ENCODE measurements at regions not wholly inside any gene's neighbourhood (a gene's known extent, or its start where the extent isn't known, plus 50 kb on each side); places are given as distances from the start of the nearest gene placed in this dataset.

GRCh38 chr17:51347851-51348584 lies 87.7 kb downstream of the UTP18 start:
- TF ChIP-seq, protein P1, sequence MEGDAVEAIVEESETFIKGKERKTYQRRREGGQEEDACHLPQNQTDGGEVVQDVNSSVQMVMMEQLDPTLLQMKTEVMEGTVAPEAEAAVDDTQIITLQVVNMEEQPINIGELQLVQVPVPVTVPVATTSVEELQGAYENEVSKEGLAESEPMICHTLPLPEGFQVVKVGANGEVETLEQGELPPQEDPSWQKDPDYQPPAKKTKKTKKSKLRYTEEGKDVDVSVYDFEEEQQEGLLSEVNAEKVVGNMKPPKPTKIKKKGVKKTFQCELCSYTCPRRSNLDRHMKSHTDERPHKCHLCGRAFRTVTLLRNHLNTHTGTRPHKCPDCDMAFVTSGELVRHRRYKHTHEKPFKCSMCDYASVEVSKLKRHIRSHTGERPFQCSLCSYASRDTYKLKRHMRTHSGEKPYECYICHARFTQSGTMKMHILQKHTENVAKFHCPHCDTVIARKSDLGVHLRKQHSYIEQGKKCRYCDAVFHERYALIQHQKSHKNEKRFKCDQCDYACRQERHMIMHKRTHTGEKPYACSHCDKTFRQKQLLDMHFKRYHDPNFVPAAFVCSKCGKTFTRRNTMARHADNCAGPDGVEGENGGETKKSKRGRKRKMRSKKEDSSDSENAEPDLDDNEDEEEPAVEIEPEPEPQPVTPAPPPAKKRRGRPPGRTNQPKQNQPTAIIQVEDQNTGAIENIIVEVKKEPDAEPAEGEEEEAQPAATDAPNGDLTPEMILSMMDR (IDR thresholded peaks at IDR 0.05; ENCODE audit: insufficient read depth, low read length), result no peak
- no peak for DNase-seq (ENCODE audit: low read depth)
- H3K4me3 ChIP-seq (ENCODE audit: low read depth, low read length), result no peak overlapping the region

DNA sequence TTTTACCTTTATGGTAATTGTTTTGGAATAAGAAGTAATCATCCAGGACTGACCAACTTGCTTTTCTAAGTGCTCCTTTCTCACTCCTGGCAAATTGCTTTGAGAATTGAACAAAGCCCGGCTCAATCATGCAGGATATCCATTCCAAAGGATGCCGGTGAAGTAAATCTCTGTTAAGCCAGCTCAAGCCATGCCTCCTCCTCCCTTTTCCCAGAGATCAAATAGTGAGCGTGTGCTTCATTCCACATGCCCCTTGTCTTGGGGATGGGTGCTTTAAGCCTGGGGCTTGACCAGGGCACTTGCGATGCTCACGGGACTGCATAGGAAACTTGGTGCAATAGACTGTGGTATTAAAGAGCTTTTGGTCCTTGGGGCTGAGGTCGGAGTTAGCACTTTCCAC lies 90.7 kb downstream of the UTP18 start:
- no peak overlapping the region for H3K4me3 ChIP-seq (ENCODE audit: low read depth, low read length)
- TF ChIP-seq, protein P1 (IDR thresholded peaks at IDR 0.05; ENCODE audit: insufficient read depth, low read length), result no peak
- no peak for DNase-seq (ENCODE audit: low read depth)

- DNase-seq (ENCODE audit: low read depth), result peak; percentile 77
- TF ChIP-seq, protein P1 (IDR thresholded peaks at IDR 0.05; ENCODE audit: insufficient read depth, low read length), result no peak
These were observed 91.5 kb downstream of the UTP18 start for GRCh38 chr17:51351890-51352289.

DNA sequence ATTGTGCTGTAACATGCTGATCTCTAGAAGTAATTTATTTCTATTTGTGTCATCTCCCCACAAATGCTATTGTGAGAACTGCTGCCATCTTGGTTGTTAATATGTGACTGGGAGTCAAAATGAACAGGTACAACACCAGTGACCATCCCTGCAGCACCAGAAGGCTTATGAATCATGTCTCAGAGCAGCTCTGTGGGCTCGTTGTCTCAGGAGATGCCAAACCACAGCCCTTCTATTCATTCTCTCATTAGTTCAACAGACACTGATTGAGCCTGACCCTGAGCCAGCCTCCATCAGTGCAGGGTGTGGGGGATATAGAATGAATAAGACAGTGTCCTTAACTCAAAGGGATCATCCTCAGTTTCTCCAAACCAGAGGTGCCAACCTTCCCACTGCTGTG lies 92.5 kb downstream of the UTP18 start:
- TF ChIP-seq, protein P1 (IDR thresholded peaks at IDR 0.05; ENCODE audit: insufficient read depth, low read length), result no peak
- no peak for DNase-seq (ENCODE audit: low read depth)
- H3K4me3 ChIP-seq (ENCODE audit: low read depth, low read length), result no peak overlapping the region

More at GRCh38 chr17:51351890-51352289, 91.5 kb downstream of the UTP18 start:
- no peak overlapping the region for H3K4me3 ChIP-seq (ENCODE audit: low read depth, low read length)

DNA sequence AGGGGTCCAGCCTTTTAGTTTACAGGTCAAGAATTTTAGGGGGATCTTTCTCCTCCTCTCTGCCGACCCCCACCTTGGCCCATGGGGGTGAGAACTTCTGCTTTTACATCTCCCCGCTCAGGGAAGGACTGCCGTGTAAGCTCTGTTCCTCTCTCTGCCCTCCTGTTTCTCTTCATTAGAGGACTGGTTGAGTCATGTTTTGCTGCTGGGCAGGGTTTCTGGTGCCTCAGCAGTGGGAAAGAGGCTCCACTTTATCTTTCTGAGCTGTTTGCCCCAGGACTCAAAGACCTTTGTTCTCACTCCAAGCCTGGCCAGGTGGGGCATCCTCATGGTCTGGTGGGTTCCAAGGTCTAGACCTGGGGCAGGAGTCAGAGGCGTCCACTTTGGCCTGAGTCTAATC lies 93.0 kb downstream of the UTP18 start:
- TF ChIP-seq, protein P1 (IDR thresholded peaks at IDR 0.05; ENCODE audit: insufficient read depth, low read length), result no peak
- no peak overlapping the region for H3K4me3 ChIP-seq (ENCODE audit: low read depth, low read length)
- DNase-seq (ENCODE audit: low read depth), result no peak

DNA sequence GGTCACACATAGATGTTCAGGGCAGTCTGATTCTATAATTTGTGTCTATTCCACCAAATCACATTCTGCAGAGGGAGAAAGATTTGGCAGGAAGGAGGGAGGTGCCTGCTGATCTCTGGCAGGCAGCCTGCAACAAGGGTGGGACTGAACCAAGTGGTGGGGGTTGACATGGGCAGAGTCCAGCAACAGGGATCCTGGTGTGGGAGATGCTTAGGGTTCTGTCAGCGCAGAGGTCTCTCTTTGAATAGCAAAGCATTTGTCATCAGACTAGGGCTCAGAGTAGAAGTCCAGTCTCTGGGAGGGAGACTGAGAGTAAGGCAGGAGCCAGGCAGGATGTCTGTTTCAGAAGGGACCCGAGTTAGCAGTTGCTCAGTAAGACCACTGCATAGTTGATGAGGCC lies 94.6 kb downstream of the UTP18 start:
- H3K4me3 ChIP-seq (ENCODE audit: low read depth, low read length), result no peak overlapping the region
- TF ChIP-seq, protein P1 (IDR thresholded peaks at IDR 0.05; ENCODE audit: insufficient read depth, low read length), result no peak
- DNase-seq (ENCODE audit: low read depth), result no peak
